CD4-positive, alpha-beta T cell treated with Interleukin-1 beta for 1 hour (primary cell): ENCODE measurements at regions not wholly inside any gene's neighbourhood (a gene's known extent, or its start where the extent isn't known, plus 50 kb on each side); places are given as distances from the start of the nearest gene placed in this dataset.
"Not testable (repeated sequence)": the region's sequence is repeated elsewhere in the genome, so short reads cannot be mapped to it uniquely, and the experiment has no call there.

Source experiments
- DNase-seq, 2 donors: peaks; one replicate each; pipeline ENCODE4 v3.0.0-alpha.2; 2020 to 2022

- not testable (repeated sequence) for DNase-seq
These were observed 158.8 kb downstream of the CRLF2 start for GRCh38 chrX:1053600-1053999.

DNA sequence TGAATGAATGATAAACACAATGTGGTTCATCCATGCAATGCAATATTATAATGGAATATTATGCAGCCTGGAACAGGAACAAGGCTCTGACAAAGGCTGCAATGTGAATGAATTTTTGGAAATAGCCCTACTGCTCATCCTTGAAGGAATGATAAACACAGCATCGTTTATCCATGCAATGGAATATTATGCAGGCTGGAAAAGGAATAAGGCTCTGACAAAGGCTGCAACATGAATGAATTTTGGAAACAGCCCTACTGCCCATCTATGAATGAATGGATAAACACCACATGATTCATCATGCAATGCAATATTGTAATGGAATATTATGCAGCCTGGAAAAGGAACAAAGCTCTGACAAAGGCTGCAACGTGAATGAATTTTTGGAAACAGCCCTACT lies 159.4 kb downstream of the CRLF2 start:
- DNase-seq, result no peak

- DNase-seq, result no peak
These were observed 160.4 kb downstream of the CRLF2 start for GRCh38 chrX:1052021-1052420.

DNA sequence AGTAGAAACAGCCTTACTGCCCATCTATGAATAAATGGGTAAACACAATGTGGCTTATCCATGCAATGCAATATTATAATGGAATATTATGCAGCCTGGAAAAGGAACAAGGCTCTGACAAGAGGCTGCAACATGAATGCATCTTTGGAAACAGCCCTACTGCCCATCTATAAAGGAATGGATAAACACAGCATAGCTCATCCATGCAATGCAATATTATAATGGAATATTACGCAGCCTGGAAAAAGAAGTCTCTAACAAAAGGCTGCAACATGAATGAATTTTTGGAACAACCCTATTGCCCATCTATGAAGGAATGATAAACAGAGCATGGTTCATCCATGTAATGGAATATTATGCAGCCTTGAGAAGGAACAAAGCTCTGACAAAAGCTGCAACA lies 161.0 kb downstream of the CRLF2 start:
- DNase-seq, result no peak

- DNase-seq, result no peak
These were observed 166.7 kb downstream of the CRLF2 start for GRCh38 chrX:1045680-1046314.

- DNase-seq, result no peak
These were observed 171.4 kb downstream of the CRLF2 start for GRCh38 chrX:1041091-1041490.

DNA sequence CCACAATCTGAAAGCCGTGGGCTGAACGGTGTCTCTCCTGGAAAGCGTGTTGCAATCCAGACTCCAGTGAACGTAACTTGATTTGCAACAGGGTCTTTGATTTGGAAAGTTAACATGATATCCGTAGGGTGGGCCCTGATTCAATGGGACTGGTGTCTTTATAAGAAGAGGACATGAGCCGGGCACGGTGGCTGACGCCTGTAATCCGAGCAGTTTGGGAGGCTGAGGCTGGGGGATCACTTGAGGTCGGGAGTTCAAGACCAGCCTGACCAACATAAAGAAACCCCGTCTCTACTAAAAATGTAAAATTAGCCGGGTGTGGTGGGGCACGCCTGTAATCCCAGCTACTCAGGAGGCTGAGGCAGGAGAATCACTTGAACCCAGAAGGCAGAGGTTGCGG lies 176.5 kb downstream of the CRLF2 start:
- not testable (repeated sequence) for DNase-seq

DNA sequence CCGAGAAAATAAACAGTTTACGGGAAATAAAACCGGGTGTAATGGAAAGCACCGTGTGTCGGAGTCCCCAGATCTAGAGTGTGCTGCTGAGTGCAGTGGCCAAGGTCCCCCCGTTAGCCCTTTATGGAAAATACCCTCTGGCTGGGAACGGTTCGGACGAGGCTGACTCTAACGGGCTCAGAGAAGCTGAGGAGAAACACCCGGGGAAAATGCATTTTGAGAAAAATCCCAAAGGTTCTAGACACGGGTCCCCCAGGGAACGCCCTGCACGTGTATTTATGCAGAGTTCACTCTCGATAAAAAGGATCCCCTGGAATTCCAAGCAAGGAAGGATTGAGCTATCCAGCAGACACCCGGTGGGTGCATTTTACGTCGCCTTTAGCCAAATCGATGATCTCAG lies 177.2 kb downstream of the CRLF2 start:
- no peak for DNase-seq

DNA sequence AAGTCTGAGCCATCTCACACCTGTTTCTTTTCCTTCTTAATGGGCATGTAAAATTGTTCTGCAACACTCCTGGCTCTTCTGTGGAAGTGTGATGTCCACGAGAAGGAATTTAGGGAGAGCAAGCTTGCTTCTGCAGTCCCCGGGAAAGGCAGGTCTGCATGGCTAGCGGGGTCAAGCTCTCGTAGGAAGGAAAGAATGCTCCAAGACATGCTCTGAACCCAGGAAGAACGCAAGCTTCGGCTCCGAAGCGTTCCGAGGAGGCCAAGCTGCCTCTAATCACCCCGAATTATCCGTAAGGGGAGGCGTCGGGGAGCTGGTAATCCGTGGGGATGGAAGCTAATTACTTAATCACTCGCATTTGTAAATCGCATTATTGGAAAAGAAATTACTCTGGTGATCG lies 177.7 kb downstream of the CRLF2 start:
- DNase-seq, result no peak

- no peak for DNase-seq
These were observed 180.7 kb downstream of the CRLF2 start for GRCh38 chrX:1031521-1032430.

DNA sequence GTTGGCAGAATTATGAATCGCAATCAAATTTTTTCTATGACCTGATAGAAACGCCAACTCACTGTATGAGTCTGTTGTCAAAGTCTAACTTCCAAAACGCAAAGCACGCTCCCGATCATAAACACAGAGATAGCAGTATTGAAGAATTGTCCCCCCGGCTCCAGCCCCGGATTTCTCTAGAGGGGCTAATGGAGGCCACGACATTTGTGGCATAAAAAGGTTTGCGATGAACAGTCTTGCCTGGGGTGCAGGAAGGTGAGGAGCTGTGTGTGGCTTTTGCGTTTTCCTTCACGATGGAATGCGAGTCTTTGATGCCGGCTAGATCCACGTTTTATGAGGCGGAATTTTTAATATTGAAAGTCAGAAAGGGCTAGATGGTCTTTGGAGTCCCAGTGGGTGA lies 183.0 kb downstream of the CRLF2 start:
- no peak for DNase-seq

GRCh38 chrX:1027680-1028079 lies 184.8 kb downstream of the CRLF2 start:
- no peak for DNase-seq

DNA sequence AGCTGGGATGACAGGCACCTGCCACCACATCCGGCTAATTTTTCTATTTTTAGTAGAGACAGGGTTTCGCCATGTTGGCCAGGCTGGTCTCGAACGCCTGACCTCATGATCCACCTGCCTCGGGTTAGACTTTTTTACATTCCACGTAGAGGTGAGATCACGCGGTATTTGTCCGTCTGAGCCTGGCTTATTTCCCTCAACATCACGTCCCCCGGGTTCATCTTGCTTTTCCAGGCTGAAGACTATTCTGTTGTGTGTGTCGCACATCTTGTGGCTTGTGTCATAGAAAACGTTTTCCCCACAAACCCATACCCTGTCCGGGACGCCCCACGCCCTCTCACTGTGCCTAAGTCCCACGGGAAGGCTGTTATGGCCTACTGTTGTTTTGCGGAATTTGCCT lies 185.3 kb downstream of the CRLF2 start:
- DNase-seq, result no peak

DNA sequence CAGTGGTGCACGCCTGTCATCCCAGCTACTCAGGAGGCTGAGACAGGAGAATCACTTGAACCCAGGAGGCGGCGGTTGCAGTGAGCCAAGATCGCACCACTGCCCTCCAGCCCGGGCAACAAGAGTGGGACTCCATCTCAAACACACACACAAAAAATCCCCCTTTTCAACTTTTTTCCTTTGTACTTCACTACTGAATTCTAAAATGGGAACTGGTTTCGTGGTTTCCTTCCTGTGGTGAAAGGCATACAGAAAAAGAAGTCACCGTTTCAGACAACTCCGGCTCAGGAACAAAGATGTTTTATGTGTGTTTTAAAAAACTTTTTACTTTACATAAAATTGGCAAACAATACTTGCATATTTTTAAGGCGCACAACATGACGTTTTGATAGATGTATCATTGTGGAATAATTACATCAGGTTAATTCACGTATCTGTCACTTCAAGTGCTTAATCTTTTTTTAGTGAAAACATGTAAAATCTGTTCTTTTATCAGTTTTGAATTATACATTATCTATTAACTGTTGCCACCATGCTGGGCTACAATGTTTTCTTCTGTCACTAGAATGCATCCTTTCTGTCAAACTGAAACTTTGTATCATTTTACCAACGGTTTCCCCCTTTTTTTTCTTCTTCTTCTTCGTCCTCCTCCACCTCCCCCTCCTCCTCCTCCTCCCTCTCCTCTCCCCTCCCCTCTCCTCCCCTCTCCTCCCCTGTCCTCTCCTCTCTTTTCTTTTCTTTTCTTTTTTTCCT lies 186.0 kb downstream of the CRLF2 start:
- peak in 1 of 2 donors; percentile 13 for DNase-seq

GRCh38 chrX:1025413-1025812 lies 187.0 kb downstream of the CRLF2 start:
- no peak for DNase-seq

DNA sequence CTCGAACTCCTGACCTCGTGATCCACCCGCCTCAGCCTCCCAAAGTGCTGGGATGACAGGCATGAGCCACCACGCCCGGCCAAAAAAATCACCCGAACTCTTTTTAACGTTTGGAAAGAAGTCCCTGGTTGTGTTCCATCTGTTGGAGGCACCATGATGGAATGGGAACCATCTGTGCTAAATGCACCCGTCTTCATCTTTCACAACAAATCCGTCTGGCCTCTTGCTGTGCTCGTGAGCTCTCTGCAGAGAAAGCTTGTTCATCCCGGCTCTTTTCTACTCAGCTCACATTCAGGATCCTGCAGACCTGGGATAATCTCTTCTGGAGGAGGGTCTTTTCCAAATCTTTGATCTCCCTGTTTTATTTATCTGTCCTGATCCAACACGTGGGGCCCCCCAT lies 188.8 kb downstream of the CRLF2 start:
- no peak for DNase-seq

GRCh38 chrX:1021314-1021993 lies 191.0 kb downstream of the CRLF2 start:
- DNase-seq, result not testable (repeated sequence)

GRCh38 chrX:1020634-1021166 lies 191.7 kb downstream of the CRLF2 start:
- no peak for DNase-seq

- not testable (repeated sequence) for DNase-seq
These were observed 195.5 kb downstream of the CRLF2 start for GRCh38 chrX:1016926-1017325.

DNA sequence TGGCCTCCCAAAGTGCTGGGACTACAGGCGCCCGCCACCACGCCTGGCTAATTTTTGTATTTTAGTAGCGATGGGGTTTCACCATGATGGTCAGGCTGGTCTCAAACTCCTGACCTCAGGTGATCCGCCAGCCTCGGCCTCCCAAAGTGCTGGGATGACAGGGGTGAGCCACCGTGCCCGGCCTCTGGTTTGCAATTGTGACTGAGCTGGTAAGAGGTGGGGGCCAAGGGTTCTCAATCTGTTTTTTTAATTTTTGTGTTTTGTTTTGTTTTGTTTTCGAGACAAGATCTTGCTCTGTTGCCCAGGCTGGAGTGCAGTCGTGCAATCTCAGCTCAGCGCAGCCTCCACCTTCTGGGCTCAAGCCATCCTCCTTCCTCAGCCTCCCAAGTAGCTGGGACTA lies 196.2 kb downstream of the CRLF2 start:
- not testable (repeated sequence) for DNase-seq

- DNase-seq, result no peak
These were observed 199.7 kb downstream of the CRLF2 start for GRCh38 chrX:1012678-1013300.

DNA sequence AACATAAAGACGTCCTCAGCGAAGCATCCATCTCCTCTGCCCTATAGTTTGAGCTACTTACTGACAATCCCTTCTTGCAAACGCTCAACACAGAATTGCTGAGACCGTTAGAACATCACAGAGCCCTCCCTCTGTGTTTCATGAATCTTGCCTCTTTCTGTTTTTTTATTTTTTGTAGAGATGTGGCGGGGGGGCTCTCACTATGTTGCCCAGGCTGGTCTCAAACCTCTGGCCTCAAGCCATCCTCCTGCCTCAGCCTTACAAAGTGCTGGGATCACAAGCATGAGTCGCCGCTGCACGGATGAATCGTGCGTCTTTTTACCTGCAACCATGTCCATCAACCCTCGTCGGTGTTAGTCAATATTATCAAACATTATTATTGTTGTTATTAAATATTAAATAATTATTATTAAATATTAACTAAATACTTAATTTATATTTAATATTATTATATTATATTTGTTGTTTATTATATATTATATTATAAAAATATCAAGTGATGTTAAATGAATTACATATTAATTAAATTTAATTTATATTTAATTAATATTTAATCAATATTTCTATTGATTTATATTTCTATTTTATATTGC lies 200.7 kb downstream of the CRLF2 start:
- DNase-seq, result no peak
